ENCODE measurements at regions not wholly inside any gene's neighbourhood (a gene's known extent, or its start where the extent isn't known, plus 50 kb on each side); places are given as distances from the start of the nearest gene placed in this dataset.
"Not testable (repeated sequence)": the region's sequence is repeated elsewhere in the genome, so short reads cannot be mapped to it uniquely, and the experiment has no call there.

DNA sequence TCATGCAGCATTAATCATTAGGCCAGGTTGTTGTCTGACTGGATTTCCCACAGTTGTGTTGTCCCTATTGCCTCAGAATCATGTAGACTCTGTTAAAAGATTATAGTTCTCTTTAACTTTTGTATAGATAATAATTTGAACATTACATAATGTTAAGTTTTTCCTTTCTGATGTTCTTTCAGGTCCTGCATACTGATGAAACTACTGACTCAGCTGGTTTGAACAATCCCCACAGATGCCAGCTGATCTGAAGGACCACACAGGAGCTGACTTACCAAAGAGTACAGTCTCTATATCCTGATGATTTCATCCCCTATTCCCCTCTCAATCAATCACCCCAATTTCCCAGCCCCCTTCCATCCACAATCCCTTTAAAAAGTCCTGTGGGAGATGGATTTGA, 341.2 kb upstream of the MGAT4C start:
- intact Hi-C loops (cut with DNase I), result no loop called here
- H3K27me3 ChIP-seq, result no peaks in the 10 kb centered on the region
- H3K36me3 ChIP-seq (replicated peaks in 1 of 2), result no peaks in the 10 kb centered on the region
- H3K4me3 ChIP-seq, result no peak overlapping the region
- H3K4me1 ChIP-seq (replicated peaks in 1 of 2), result no peaks in the 10 kb centered on the region
- no peak overlapping the region for H3K27ac ChIP-seq
- TF ChIP-seq, protein P1, sequence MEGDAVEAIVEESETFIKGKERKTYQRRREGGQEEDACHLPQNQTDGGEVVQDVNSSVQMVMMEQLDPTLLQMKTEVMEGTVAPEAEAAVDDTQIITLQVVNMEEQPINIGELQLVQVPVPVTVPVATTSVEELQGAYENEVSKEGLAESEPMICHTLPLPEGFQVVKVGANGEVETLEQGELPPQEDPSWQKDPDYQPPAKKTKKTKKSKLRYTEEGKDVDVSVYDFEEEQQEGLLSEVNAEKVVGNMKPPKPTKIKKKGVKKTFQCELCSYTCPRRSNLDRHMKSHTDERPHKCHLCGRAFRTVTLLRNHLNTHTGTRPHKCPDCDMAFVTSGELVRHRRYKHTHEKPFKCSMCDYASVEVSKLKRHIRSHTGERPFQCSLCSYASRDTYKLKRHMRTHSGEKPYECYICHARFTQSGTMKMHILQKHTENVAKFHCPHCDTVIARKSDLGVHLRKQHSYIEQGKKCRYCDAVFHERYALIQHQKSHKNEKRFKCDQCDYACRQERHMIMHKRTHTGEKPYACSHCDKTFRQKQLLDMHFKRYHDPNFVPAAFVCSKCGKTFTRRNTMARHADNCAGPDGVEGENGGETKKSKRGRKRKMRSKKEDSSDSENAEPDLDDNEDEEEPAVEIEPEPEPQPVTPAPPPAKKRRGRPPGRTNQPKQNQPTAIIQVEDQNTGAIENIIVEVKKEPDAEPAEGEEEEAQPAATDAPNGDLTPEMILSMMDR (IDR thresholded peaks at IDR 0.05), result no peak
- no peak for TF ChIP-seq POLR2A (IDR thresholded peaks at IDR 0.05)
- no peaks in the 10 kb centered on the region for H3K9me3 ChIP-seq (replicated peaks in 1 of 3)
- no peak for DNase-seq

DNA sequence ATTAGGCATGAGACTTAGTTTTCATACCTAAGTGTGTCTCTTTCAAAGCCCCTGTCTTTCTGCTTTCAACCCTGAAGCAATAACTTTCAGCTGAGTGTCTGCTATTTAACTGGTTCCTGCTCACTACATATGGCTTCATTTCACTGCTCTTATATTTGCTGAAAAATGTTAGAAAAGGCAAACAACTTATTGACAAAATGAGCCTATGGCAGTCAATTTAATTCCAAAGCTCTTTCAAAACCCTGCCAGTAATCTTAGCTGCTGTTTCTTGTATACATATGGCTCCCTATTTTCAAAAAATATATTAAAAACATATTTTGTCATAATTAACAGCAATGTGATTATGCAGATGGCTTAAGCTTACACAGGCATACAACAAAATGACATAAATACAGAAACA, 334.1 kb upstream of the MGAT4C start:
- H3K36me3 ChIP-seq (replicated peaks in 1 of 2), result no peaks in the 10 kb centered on the region
- H3K4me3 ChIP-seq, result no peak overlapping the region
- H3K27me3 ChIP-seq, result no peaks in the 10 kb centered on the region
- no peaks in the 10 kb centered on the region for H3K4me1 ChIP-seq (replicated peaks in 1 of 2)
- no peaks in the 10 kb centered on the region for H3K9me3 ChIP-seq (replicated peaks in 1 of 3)
- no peak for TF ChIP-seq POLR2A (IDR thresholded peaks at IDR 0.05)
- TF ChIP-seq, protein P1 (IDR thresholded peaks at IDR 0.05), result no peak
- DNase-seq, result no peak
- intact Hi-C loops (cut with DNase I), result no loop called here
- no peak overlapping the region for H3K27ac ChIP-seq

DNA sequence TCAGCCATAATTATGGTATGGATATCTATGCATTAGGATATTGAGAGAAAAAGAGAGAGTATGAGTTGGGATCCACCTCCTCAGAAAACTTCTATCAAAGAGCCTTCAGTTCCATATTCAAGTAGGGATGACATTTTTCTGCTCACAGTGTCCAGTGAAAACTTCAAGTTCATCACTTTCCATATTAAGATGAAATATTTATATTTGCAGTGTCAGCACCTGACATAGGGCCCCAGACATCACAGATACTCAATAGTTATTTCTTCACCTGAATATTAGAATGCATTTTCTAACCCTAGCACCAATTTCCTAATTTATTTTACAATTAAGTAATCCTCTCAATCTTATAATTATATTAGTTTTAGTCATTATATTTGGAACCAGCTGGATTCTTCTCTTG, 318.0 kb upstream of the MGAT4C start:
- no peaks in the 10 kb centered on the region for H3K9me3 ChIP-seq (replicated peaks in 1 of 3)
- intact Hi-C loops (cut with DNase I), result no loop called here
- H3K27me3 ChIP-seq, result no peaks in the 10 kb centered on the region
- no peaks in the 10 kb centered on the region for H3K4me1 ChIP-seq (replicated peaks in 1 of 2)
- no peak for DNase-seq
- no peak overlapping the region for H3K27ac ChIP-seq
- no peaks in the 10 kb centered on the region for H3K36me3 ChIP-seq (replicated peaks in 1 of 2)
- TF ChIP-seq, protein P1 (IDR thresholded peaks at IDR 0.05), result no peak
- no peak for TF ChIP-seq POLR2A (IDR thresholded peaks at IDR 0.05)
- H3K4me3 ChIP-seq, result no peak overlapping the region

DNA sequence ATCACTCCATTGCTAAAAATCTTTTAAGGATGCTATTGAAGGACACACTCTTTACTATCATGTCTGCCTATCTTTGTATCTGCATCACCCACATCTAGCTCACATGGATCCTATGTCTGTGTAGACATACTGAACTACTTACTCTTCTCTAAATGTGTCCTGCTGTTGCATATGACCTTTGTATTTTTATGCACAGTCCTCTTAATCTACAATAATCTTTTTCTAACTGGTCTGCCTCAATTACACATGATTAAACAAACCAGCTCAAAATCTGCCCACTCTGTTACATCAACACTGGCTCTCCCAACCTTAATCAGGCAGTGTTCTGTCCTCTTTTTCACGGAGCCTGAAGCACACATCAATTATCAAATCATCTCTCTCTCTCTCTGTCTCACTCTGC, 316.3 kb upstream of the MGAT4C start:
- intact Hi-C loops (cut with DNase I), result no loop called here

DNA sequence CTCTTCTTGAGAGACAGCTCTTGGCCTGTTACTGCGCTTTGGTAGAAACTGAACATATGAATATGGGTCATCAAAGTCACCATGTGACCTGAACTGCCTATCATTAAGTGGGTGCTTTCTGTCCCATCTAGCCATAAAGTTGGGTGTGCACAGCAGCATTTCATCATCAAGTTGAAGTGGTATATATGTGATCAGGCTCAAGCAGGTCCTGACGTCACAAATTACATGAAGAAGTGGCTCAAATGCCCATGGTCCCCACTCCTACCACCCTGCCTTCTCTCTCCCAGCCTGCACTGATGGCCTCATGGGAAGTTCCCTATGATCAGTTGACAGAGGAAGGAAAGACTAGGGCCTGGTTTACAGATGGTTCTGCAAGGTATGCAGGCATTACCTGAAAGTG, 308.8 kb upstream of the MGAT4C start:
- no peak overlapping the region for H3K4me3 ChIP-seq
- DNase-seq, result no peak
- intact Hi-C loops (cut with DNase I), result no loop called here
- WGBS, 4 donors, result 71 to 84% (median 81%) methylated on average over 2 of the region's 2 CpGs
- H3K27ac ChIP-seq, result no peak overlapping the region
- H3K9me3 ChIP-seq (replicated peaks in 1 of 3), result no peaks in the 10 kb centered on the region
- H3K4me1 ChIP-seq (replicated peaks in 1 of 2), result no peaks in the 10 kb centered on the region
- TF ChIP-seq POLR2A (IDR thresholded peaks at IDR 0.05), result no peak
- TF ChIP-seq, protein P1 (IDR thresholded peaks at IDR 0.05), result no peak
- no peaks in the 10 kb centered on the region for H3K36me3 ChIP-seq (replicated peaks in 1 of 2)
- H3K27me3 ChIP-seq, result no peaks in the 10 kb centered on the region

More for the DNA sequence above, 316.3 kb upstream of the MGAT4C start:
- H3K27ac ChIP-seq, result no peak overlapping the region
- no peaks in the 10 kb centered on the region for H3K36me3 ChIP-seq (replicated peaks in 1 of 2)
- no peak for TF ChIP-seq POLR2A (IDR thresholded peaks at IDR 0.05)
- no peaks in the 10 kb centered on the region for H3K9me3 ChIP-seq (replicated peaks in 1 of 3)
- H3K27me3 ChIP-seq, result no peaks in the 10 kb centered on the region
- DNase-seq, result no peak
- 0 to 30% (median 16%) methylated on average over 1 of the region's 1 CpG for WGBS, 4 donors
- no peak overlapping the region for H3K4me3 ChIP-seq
- no peaks in the 10 kb centered on the region for H3K4me1 ChIP-seq (replicated peaks in 1 of 2)

DNA sequence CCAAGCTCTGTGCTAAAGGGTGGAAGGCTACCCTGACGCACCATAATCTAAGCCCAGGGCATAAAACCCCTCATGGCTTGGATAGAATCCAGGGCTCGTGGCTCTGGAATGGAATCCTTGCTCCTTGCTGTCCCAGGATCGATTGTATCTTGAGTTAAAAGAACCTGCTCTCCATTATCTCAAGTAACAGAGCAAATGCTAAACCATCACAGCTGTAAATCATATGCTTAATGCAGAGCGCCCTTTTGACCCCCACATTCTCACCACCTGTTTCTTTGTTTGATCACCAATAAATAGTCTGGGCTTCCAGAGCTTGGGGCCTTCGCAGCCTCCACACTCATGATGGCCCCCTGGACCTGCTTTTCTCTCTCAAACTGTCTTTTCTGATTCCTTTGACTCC, 299.3 kb upstream of the MGAT4C start:
- 49 to 64% (median 57%) methylated on average over 5 of the region's 5 CpGs for WGBS, 4 donors

More for the DNA sequence above, 299.3 kb upstream of the MGAT4C start:
- H3K4me1 ChIP-seq (replicated peaks in 1 of 2); H3K36me3 ChIP-seq (replicated peaks in 1 of 2); H3K27ac ChIP-seq; H3K9me3 ChIP-seq (replicated peaks in 1 of 3); H3K27me3 ChIP-seq; H3K4me3 ChIP-seq; DNase-seq; intact Hi-C loops (cut with DNase I): not testable (repeated sequence)
